Neutrophil (primary cell): ENCODE measurements at regions not wholly inside any gene's neighbourhood (a gene's known extent, or its start where the extent isn't known, plus 50 kb on each side); places are given as distances from the start of the nearest gene placed in this dataset.

Experiments
- H3K27ac ChIP-seq: fragments of 200-600 bp; sonication (generic); 2 replicates; pipeline ENCODE4 v1.5.1; 2016; ENCODE audit warnings: mild to moderate bottlenecking, moderate library complexity
- H3K27me3 ChIP-seq: fragments of 200-600 bp; sonication (generic); 2 replicates; pipeline ENCODE4 v1.6.0; 2016; ENCODE audit warnings: mild to moderate bottlenecking
- H3K36me3 ChIP-seq: fragments of 200-600 bp; sonication (generic); 2 replicates; pipeline ENCODE4 v1.5.1; 2017
- H3K4me1 ChIP-seq, 2 experiments: fragments of 200-600 bp in 1 of 2; sonication (generic) in 1 of 2; 1 replicate in 1 of 2; 2 replicates in 1 of 2; pipeline versions ENCODE4 v1.5.1 to v1.6.1; 2013 to 2016; ENCODE audit warnings: low read depth in 1 of 2, low read length in 1 of 2, mild to moderate bottlenecking in 1 of 2, moderate library complexity in 1 of 2; ENCODE audit not compliant: control insufficient read depth in 1 of 2, insufficient read depth in 1 of 2
- H3K4me3 ChIP-seq, 2 experiments: fragments of 200-600 bp in 1 of 2; sonication (generic) in 1 of 2; 1 replicate in 1 of 2; 2 replicates in 1 of 2; pipeline ENCODE4 v1.5.1; 2013 to 2016; ENCODE audit warnings: low read depth in 1 of 2, low read length in 1 of 2, mild to moderate bottlenecking in 1 of 2, moderate library complexity in 1 of 2
- H3K9me3 ChIP-seq: fragments of 200-600 bp; sonication (generic); 2 replicates; pipeline ENCODE4 v1.5.1; 2016
- TF ChIP-seq, protein P1 (sequence below): fragments of 200-600 bp; sonication (generic); IDR thresholded peaks from 2 replicates; pipeline ENCODE4 v1.5.1; 2016; ENCODE audit warnings: antibody characterized with exemption

DNA sequence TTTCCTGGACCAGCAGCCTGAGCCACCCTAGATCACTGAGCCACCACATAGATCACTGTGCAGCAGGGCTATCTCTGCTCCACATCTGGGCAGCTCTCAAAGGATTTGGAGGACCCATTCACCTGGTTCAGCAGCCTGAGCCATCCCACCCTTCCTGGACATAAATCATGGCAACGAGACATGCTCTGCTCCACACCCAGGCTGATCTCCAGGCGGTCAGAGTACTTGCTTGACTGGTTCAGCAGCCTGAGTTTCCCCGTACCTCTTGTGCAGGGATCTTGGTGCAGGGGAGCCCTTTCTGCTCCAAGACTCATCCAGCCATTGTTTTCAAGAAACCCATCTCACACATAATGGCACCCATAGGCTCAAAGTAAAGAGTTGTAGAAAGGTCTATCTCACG is 195.3 kb downstream of the LIG4 start:
- Histone ChIP-seq H3K36me3 (no peaks in the 10 kb centered on the region), H3K27me3 (no peaks in the 10 kb centered on the region), H3K9me3 (no peaks in the 10 kb centered on the region), H3K4me3 (no peak overlapping the region), H3K4me1 (no peaks in the 10 kb centered on the region), H3K27ac (no peak overlapping the region)
- TF ChIP-seq, protein P1, sequence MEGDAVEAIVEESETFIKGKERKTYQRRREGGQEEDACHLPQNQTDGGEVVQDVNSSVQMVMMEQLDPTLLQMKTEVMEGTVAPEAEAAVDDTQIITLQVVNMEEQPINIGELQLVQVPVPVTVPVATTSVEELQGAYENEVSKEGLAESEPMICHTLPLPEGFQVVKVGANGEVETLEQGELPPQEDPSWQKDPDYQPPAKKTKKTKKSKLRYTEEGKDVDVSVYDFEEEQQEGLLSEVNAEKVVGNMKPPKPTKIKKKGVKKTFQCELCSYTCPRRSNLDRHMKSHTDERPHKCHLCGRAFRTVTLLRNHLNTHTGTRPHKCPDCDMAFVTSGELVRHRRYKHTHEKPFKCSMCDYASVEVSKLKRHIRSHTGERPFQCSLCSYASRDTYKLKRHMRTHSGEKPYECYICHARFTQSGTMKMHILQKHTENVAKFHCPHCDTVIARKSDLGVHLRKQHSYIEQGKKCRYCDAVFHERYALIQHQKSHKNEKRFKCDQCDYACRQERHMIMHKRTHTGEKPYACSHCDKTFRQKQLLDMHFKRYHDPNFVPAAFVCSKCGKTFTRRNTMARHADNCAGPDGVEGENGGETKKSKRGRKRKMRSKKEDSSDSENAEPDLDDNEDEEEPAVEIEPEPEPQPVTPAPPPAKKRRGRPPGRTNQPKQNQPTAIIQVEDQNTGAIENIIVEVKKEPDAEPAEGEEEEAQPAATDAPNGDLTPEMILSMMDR, result no peak

DNA sequence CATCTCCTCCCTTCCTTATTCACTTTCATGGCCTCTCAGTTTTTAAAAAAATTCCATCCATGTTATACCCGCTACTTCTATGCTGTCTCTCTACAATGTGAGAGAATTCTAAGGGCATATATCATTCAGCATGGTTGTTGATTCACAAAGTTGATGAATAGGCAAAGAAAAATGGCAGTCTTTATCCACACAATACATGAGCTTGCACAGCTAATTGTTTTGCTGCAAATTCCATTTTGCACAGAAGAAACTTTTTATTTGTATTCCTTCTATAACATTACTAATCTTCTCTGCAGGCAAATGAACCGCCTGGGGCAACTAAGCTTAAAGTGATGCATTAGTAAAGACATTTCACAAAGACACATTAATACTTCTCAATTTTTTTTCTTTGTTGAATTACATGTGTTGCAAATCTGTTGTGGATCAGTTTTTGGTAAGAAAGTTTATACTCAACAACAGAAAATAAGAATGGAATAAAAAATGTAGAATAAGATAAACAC is 196.9 kb downstream of the LIG4 start:
- no peaks in the 10 kb centered on the region for H3K36me3 ChIP-seq
- TF ChIP-seq, protein P1, result no peak
- H3K4me1 ChIP-seq, result no peaks in the 10 kb centered on the region
- H3K9me3 ChIP-seq, result no peaks in the 10 kb centered on the region
- no peaks in the 10 kb centered on the region for H3K27me3 ChIP-seq
- H3K4me3 ChIP-seq, result no peak overlapping the region
- H3K27ac ChIP-seq, result no peak overlapping the region

DNA sequence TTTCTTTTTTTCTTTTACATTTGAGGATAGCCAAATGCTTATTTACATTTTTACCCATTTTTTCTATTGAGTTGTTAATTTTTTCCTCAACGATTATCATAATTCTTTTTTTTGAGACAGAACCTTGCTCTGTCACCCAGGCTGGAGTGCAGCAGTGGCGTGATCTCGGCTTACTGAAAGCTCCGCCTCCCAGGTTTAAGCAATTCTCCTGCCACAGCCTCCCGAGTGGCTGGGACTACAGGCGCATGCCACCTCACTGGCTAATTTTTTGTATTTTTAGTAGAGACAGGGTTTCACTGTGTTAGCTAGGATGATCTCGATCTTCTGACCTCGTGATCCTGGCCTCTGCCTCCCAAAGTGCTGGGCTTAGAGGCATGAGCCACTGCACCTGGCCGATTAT is 208.7 kb downstream of the LIG4 start:
- H3K27ac ChIP-seq, result no peak overlapping the region
- no peaks in the 10 kb centered on the region for H3K36me3 ChIP-seq

DNA sequence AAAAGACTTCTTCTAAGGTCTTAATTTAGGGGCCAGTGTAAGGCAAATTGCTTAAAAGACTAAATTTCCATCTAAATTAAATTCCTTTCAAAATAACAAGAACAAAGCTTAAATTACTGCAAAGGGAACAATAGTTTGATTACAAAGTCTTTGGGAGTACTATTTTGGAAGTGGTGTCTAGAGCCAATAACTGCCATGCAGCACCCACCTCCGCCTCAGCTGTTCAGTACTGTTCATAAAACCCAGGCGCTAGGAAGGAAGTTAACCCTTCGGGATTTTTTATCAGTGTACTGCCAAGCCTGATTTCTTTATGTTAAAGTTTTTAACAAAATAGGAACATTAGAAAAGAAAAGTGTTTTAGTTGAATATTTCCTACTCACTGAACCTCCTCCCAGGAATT is 210.1 kb downstream of the LIG4 start:
- H3K36me3 ChIP-seq, result no peaks in the 10 kb centered on the region
- no peaks in the 10 kb centered on the region for H3K4me1 ChIP-seq
- TF ChIP-seq, protein P1, result no peak
- H3K27ac ChIP-seq, result no peak overlapping the region
- no peaks in the 10 kb centered on the region for H3K27me3 ChIP-seq
- H3K9me3 ChIP-seq, result no peaks in the 10 kb centered on the region
- no peak overlapping the region for H3K4me3 ChIP-seq

More for the DNA sequence above, 208.7 kb downstream of the LIG4 start:
- Histone ChIP-seq H3K4me1 (no peaks in the 10 kb centered on the region), H3K27me3 (no peaks in the 10 kb centered on the region), H3K9me3 (no peaks in the 10 kb centered on the region), H3K4me3 (no peak overlapping the region)
- TF ChIP-seq, protein P1, result no peak

DNA sequence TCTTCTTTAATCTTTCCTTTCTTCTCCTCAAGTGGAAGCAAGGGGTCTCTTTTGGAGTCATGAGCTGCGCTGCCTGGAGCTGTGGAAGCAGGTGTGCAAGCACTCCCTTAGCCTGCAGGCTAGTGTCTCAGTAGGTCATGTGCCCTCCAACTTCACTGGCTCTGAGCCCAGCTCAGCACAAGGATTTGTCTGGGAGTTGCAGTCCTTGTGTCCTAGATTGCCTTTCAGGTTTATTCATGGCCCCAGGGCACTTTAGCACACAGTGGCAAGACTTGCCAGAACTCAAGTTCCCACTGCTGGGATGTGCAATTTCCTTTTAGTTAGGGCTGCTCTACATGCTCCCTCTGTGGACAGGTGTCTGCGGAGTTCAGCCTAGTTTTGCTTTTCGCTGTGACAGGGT is 211.7 kb downstream of the LIG4 start:
- Histone ChIP-seq H3K4me1 (no peaks in the 10 kb centered on the region), H3K36me3 (no peaks in the 10 kb centered on the region), H3K27ac (no peak overlapping the region), H3K4me3 (no peak overlapping the region), H3K9me3 (no peaks in the 10 kb centered on the region), H3K27me3 (no peaks in the 10 kb centered on the region)
- TF ChIP-seq, protein P1, result no peak

DNA sequence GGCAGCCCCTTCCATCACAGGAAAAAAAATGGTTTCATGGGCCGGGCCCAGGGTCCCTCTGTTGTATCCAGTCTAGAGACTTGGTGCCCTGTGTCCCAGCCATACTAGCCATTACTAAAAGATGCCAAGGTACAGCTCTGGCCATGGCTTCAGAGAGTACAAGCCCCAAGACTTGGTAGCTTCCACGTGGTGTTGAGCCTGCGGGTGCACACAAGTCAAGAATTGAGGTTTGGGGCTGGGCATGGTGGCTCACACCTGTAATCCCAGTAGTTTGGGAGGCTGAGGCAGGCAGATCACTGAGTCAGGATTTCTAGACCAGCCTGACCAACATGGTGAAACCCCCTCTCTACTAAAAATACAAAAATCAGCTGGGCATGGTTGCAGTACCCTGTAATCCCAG is 214.3 kb downstream of the LIG4 start:
- H3K27me3 ChIP-seq, result no peaks in the 10 kb centered on the region
- H3K4me3 ChIP-seq, result no peak overlapping the region
- TF ChIP-seq, protein P1, result no peak
- H3K36me3 ChIP-seq, result no peaks in the 10 kb centered on the region
- no peaks in the 10 kb centered on the region for H3K4me1 ChIP-seq
- no peak overlapping the region for H3K27ac ChIP-seq
- no peaks in the 10 kb centered on the region for H3K9me3 ChIP-seq
